B cell (primary cell): ENCODE measurements at regions not wholly inside any gene's neighbourhood (a gene's known extent, or its start where the extent isn't known, plus 50 kb on each side); places are given as distances from the start of the nearest gene placed in this dataset.

Experiments
- ATAC-seq: fragments of 200-7000 bp; cut with Tn5 transposase; one replicate; pipeline ENCODE4 v1.10.0; 2021; ENCODE audit warnings: low read depth, mild to moderate bottlenecking, moderate number of reproducible peaks, moderate library complexity
- CTCF ChIA-PET: fragments of 350-600 bp; sonication (Branson Sonifier 250); formaldehyde crosslinking; loops from one replicate; lab custom pipeline; 2021; ENCODE audit warnings: antibody characterized with exemption, inconsistent platforms; lab: Charles Lee
- POLR2A ChIA-PET: fragments of 350-600 bp; sonication (Branson Sonifier 250); formaldehyde crosslinking; loops from one replicate; lab custom pipeline; 2021; ENCODE audit warnings: antibody characterized with exemption; lab: Charles Lee
- DNase-seq: peaks from one replicate; pipeline ENCODE4 v3.0.0; 2013
- H2AFZ ChIP-seq: 2 replicates; pipeline ENCODE4 v1.6.1; 2012; ENCODE audit warnings: mild to moderate bottlenecking, low read depth, low read length; ENCODE audit not compliant: insufficient read depth, poor library complexity, severe bottlenecking
- H3K27ac ChIP-seq, 2 donors: 1 replicate in 1 of 2; 2 replicates in 1 of 2; pipeline ENCODE4 v1.5.1; 2012 to 2013; ENCODE audit warnings: low read length in 2 of 2, mild to moderate bottlenecking in 2 of 2, moderate library complexity in 1 of 2
- H3K27me3 ChIP-seq, 4 experiments: fragments of 200-600 bp in 1 of 4; sonication (generic) in 1 of 4; replicated peaks in 1 of 4; 1 replicate in 2 of 4; 2 replicates in 2 of 4; pipeline versions ENCODE4 v1.6.1 to v1.7.0; 2013 to 2016; ENCODE audit warnings: low read length in 3 of 4, mild to moderate bottlenecking in 2 of 4, mixed read lengths in 1 of 4, moderate library complexity in 1 of 4; ENCODE audit not compliant: insufficient read depth in 4 of 4, control insufficient read depth in 3 of 4; ENCODE audit errors: control extremely low read depth in 1 of 4
- H3K36me3 ChIP-seq, 2 experiments: replicated peaks in 1 of 2; 1 replicate in 1 of 2; 2 replicates in 1 of 2; pipeline versions ENCODE4 v1.6.1 to v1.7.1; 2013; ENCODE audit warnings: low read length in 1 of 2; ENCODE audit not compliant: insufficient read depth in 2 of 2, control insufficient read depth in 1 of 2; ENCODE audit errors: control extremely low read depth in 1 of 2, extremely low read depth in 1 of 2
- H3K4me1 ChIP-seq, 2 donors: fragments of 200-600 bp in 1 of 2; sonication (generic) in 1 of 2; 1 replicate in 1 of 2; 2 replicates in 1 of 2; pipeline versions ENCODE4 v1.5.1 to v1.6.1; 2013 to 2017; ENCODE audit warnings: low read length in 2 of 2; ENCODE audit not compliant: control insufficient read depth in 2 of 2, insufficient read depth in 2 of 2
- H3K4me2 ChIP-seq: replicated peaks from 2 replicates; pipeline ENCODE3; 2012; ENCODE audit warnings: mild to moderate bottlenecking, low read depth, low read length; ENCODE audit not compliant: poor library complexity, severe bottlenecking
- H3K4me3 ChIP-seq, 5 experiments: fragments of 200-600 bp in 1 of 5; sonication (generic) in 1 of 5; 1 replicate in 3 of 5; 2 replicates in 2 of 5; pipeline versions ENCODE4 v1.5.1 to v1.7.0; 2011 to 2016; ENCODE audit warnings: low read length in 4 of 5, mild to moderate bottlenecking in 4 of 5, low read depth in 2 of 5, control low read depth in 1 of 5, moderate library complexity in 1 of 5; ENCODE audit not compliant: insufficient read depth in 1 of 5; ENCODE audit errors: control extremely low read depth in 1 of 5, extremely low read depth in 1 of 5
- H3K79me2 ChIP-seq: fragments of 200-600 bp; sonication (generic); one replicate; pipeline ENCODE4 v1.6.0; 2016; ENCODE audit warnings: low read length; ENCODE audit not compliant: control insufficient read depth, insufficient read depth
- H3K9ac ChIP-seq: fragments of 200-600 bp; sonication (generic); 2 replicates; pipeline ENCODE4 v1.6.1; 2017; ENCODE audit warnings: mild to moderate bottlenecking, low read length, moderate library complexity
- H3K9me3 ChIP-seq, 3 donors: one replicate each; pipeline versions ENCODE4 v1.6.1 to v1.7.1; 2013; ENCODE audit warnings: low read length in 2 of 3; ENCODE audit not compliant: control insufficient read depth in 2 of 3, insufficient read depth in 1 of 3; ENCODE audit errors: control extremely low read depth in 1 of 3
- H4K20me1 ChIP-seq: 2 replicates; pipeline ENCODE4 v1.6.0; 2012; ENCODE audit warnings: mild to moderate bottlenecking, low read length; ENCODE audit not compliant: insufficient read depth, control insufficient read depth, poor library complexity, severe bottlenecking
- H3K27ac Mint-ChIP-seq: one replicate; pipeline ENCODE4 v1.8.0; 2021; ENCODE audit warnings: mixed read lengths
- H3K27me3 Mint-ChIP-seq: one replicate; pipeline ENCODE4 v1.8.0; 2021; ENCODE audit warnings: mixed read lengths
- H3K4me1 Mint-ChIP-seq: one replicate; pipeline ENCODE4 v1.8.0; 2021; ENCODE audit warnings: mixed read lengths
- H3K4me3 Mint-ChIP-seq: one replicate; pipeline ENCODE4 v1.8.0; 2021; ENCODE audit warnings: mixed read lengths
- H3K9me3 Mint-ChIP-seq: one replicate; pipeline ENCODE4 v1.8.0; 2022; ENCODE audit warnings: mixed read lengths; ENCODE audit not compliant: insufficient read depth
- CTCF ChIP-seq: fragments of 200-600 bp; IDR thresholded peaks from one replicate; pipeline ENCODE4 v1.8.0; 2022; ENCODE audit warnings: antibody characterized with exemption, mild to moderate bottlenecking
- EZH2 ChIP-seq: IDR thresholded peaks from 2 replicates; pipeline ENCODE4 v1.6.1; 2012; ENCODE audit warnings: borderline replicate concordance, low read depth, mild to moderate bottlenecking, moderate library complexity, low read length; ENCODE audit not compliant: insufficient read depth, poor library complexity, severe bottlenecking
- WGBS: methylation state at CpG from one replicate; pipeline ENCODE4 v1.1.5; 2013; ENCODE audit warnings: missing lambda C conversion rate; ENCODE audit not compliant: insufficient coverage; 5-methylcytosine and 5-hydroxymethylcytosine counted together
- intact Hi-C: fragments of 100-400 bp; cut with micrococcal nuclease; formaldehyde crosslinking; loops from one replicate; pipeline ENCODE4 v1.10.0; 2022

DNA sequence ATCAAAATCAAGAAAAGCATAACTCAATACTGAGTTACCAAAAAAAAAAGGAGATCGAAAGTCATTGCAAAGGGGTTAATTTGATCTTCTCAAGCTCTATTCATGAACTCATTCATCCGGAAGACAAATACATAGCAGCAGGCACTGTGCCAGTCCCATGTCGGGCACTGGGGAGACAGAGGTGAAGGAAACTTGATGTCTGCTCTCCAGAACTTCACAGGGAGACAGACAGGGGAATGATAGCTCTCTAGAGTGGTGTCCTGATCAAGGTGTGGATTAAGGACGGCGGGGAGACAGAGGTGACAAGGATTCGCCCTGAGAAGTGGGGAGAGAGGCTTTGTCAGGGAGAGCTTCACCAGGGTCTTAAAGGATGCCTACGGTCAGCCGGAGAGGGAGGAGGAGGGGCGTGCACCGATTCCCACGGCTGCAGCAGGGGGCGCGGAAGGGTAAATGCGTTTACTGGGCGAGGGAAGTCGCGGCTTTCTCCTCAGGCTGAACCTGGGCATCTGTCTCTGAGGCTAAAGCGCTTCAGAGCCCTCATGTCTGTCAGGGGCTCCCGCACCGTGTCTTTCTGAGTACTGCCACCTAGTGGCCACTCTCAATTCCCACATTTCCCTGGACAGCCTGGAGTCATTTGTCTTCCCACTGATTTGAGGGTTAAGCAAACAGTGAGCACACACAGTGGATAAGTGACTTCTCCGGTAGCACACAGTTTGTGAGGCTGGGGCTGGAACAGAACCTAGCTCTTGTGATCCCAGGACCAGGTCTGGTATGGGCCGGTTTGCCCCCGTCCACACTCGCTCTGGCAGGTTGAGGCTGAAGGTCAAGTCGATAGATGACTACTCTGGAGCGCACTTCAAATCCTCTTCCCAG lies 152.8 kb downstream of the TENT5C start:
- POLR2A ChIA-PET, result interaction anchor here (1.5 kb wide), 1 partner anchor 153 kb away, joined by 3 read pairs; the partner anchor contains the start of gene TENT5C
- CTCF ChIA-PET, result interaction anchor here (0.7 to 12.0 kb wide), 47 partner anchors 9 to 689 kb away, joined by 3 to 511 read pairs (median 4); no protein-coding TSS in a partner anchor
- DNase-seq (peak; percentile 84), ATAC-seq (peak; percentile 86)
- intact Hi-C loops, result loop anchor here (1.0 to 10.0 kb wide), 8 partner anchors 84 to 636 kb away; partner anchors contain the start of genes MAN1A2 and TENT5C
- H3K4me1 ChIP-seq, result peaks cover 10 to 13% of the 10 kb centered on the region in 2 donors
- H3K79me2 ChIP-seq, result no peaks in the 10 kb centered on the region
- peak overlapping the region in 3 of 5 experiments; percentile 34 to 55 (median 47) for H3K4me3 ChIP-seq
- no peaks in the 10 kb centered on the region for H3K9me3 ChIP-seq
- Mint-ChIP-seq H3K27me3 (peaks cover 29% of the 10 kb centered on the region), H3K9me3 (no peaks in the 10 kb centered on the region), H3K4me1 (peaks cover 13% of the 10 kb centered on the region), H3K27ac (no peak overlapping the region), H3K4me3 (peak overlapping the region; percentile 84)
- no peak overlapping the region for H3K27ac ChIP-seq
- H3K27me3 ChIP-seq, result peaks cover 0 to 14% (median 8%) of the 10 kb centered on the region in 4 experiments
- H2AFZ ChIP-seq, result peak overlapping the region; percentile 74
- peak overlapping the region; percentile 53 for H3K9ac ChIP-seq
- no peaks in the 10 kb centered on the region for H3K36me3 ChIP-seq
- TF ChIP-seq CTCF, result peak; percentile 88
- no peak for TF ChIP-seq EZH2
- WGBS, result 14% methylated on average over 22 of the region's 26 CpGs
- H4K20me1 ChIP-seq, result no peaks in the 10 kb centered on the region
- H3K4me2 ChIP-seq, result peak overlapping the region; percentile 70

DNA sequence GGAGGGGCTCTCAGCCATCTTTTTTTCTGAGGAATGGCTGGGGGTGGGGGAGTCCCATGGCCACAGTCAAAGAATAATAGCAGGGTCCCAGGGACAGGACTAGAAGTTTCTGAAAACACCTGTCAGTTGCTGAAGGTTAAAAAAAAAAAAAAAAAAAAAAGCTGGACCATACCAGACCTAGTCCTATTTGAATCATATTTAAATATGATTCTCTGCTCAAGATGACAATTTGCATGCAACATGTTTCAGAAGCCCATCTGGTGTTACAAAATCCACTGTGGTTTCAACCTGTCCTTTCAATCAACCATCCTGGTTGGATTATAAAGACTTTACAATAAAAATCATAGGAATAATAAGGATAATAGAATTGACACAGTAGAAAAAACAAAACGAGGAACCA lies 153.7 kb downstream of the TENT5C start:
- ChIA-PET POLR2A (no interaction called here), CTCF (interaction anchor here (0.6 to 12.0 kb wide), 18 partner anchors 10 to 1342 kb away, joined by 3 to 511 read pairs (median 5); no protein-coding TSS in a partner anchor)
- WGBS, result no CpG with 5 or more reads among the region's 1 CpG
- Histone ChIP-seq H3K4me3 (no peak overlapping the region), H3K9ac (no peak overlapping the region), H3K79me2 (no peaks in the 10 kb centered on the region), H3K4me1 (peaks cover 5 to 8% of the 10 kb centered on the region in 2 donors), H3K9me3 (no peaks in the 10 kb centered on the region), H4K20me1 (no peaks in the 10 kb centered on the region), H3K27ac (no peak overlapping the region), H3K36me3 (no peaks in the 10 kb centered on the region), H2AFZ (no peak overlapping the region), H3K27me3 (peaks cover 0 to 6% (median 4%) of the 10 kb centered on the region in 4 experiments), H3K4me2 (no peak overlapping the region)
- ATAC-seq, result no peak
- Mint-ChIP-seq H3K4me3 (no peak overlapping the region), H3K27me3 (peaks cover 24% of the 10 kb centered on the region), H3K4me1 (peaks cover 9% of the 10 kb centered on the region), H3K9me3 (no peaks in the 10 kb centered on the region), H3K27ac (no peak overlapping the region)
- no peak for TF ChIP-seq EZH2
- TF ChIP-seq CTCF, result no peak
- no peak for DNase-seq
- intact Hi-C loops, result loop anchor here (2.0 to 10.0 kb wide), 4 partner anchors 138 to 447 kb away; partner anchors contain the start of genes MAN1A2 and TENT5C
